ENCODE measurements at regions not wholly inside any gene's neighbourhood (a gene's known extent, or its start where the extent isn't known, plus 50 kb on each side); places are given as distances from the start of the nearest gene placed in this dataset.

DNA sequence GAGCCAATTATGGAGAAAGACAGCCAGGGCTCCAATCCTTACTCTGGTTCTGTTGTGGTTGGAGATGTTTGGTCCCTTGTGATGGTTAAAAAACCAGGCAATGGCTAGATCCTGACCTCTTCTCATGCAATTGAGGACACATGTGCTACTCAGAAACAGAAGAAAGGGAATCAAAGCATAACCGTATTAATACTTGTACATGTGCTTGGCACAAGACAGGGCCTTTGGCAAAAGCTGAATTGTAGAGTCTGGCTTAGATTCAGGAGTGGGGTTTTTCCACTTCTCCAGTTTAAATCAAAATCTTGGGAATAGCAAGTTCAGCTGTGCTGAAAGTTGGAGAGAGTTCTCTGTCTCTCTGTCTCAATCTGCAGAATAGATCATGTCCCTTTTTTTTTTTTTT, 80.1 kb upstream of the E2F8 start:
- no peak for DNase-seq

DNA sequence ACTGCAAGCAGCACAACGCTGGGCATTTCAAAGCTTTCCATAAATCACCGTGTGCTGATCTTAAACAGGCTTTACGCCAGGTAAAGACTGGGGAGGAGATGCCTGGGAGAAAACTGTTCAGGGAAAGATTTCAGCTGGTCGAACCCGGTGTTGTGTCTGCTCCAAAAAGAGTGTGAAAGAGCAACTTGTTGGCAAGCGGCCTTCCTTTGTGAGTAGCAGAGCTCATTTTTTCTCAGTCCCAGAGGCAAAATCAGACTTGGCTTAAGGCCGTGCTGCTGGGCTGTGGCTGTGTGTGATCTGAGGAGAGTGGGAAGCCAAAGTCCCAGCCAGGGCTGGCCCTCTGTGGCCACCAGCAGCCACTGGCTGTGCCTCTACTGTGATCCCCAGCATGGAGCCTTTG, 75.7 kb upstream of the E2F8 start:
- no peak for DNase-seq

DNA sequence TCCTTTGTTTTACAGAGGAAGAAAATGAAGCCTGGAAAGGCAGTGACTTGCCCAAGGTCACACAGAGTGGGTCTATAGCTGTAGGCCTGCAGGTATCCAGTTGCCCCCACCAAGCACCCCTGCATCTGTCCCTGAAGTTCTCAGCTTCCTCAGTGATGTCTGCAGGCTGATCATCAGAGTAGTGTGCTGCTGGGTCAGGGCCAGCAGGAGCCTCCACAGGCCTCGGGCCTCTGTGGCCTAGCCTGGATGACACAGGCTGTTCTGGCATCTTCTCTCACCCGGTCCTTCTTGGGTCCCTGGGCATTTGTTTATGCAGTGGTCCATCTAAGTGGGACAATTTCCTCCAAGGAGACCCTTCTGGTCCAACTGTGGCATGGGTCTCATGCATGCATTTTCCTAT, 74.8 kb upstream of the E2F8 start:
- no peak for DNase-seq

DNA sequence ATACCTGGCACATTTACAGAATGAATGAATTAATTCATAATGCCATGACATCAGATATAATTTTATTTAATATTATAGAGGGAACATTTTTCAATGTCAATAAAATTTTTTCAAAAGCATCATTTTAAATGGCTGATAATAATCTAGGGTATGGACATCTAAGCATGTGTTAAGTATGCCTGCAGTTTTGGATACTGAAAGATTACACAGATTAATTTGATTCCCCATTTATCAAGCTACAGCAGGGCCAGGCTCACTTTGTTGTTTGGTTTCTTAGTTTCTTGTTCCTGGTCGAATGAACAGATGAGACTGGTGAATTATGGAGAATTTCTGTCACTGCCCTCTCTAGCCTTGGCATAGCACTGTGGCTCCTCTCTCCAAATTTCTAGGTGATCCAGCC, 72.4 kb upstream of the E2F8 start:
- no peak for DNase-seq

DNA sequence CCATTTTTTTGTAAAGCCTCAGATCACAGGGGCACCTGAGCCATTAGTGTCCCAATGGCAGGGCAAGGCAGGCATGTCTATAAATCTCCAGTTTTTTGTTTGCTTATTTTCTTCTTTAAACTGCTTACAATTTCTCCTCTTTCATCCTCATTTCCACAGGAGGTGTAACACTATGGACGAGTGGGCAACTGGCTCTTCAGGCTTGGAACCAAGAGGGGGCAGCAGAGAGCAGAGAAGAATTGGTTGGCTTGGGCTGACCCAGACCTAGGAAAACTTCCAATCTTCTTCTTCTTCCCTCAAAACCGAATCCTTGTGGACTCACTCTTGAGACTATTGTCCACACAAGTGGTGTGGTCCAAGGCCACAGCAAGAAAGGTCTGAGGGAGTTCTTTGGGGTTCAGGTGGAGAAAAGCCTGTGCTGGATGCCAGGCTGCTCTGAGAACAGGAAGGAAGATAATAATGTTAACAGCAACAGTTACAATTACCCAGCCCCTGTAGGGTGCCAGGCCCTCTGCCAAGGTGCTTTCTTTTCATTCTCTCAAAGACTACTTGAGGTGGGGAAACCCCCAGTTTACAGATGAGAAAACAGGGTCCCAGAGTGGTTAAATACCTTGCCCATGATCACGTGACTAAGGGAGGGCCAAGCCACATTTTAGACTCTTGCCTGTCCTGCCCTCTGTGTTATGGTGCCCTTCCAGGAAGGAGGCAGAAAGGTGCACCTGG, 70.7 kb upstream of the E2F8 start:
- DNase-seq: peak; percentile 22

DNA sequence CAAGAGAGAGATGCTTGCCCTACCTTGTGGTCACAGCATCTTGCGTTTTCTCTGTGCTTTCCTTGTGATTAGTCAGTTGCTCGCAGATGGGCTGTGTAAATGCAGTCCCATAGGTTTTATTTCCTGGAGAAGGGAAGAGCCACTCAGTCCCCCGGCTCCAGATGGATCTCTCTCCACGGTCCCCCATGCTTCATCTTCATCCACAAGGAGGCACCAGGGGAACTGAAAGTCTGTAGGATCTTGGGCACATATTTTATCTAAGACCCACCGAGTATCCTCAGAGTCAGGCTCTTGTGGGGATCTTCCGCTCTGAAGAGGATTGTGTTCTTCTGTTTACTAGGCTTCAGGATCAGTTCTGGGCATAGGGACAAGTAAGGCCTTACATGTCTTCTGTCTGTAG, 66.8 kb upstream of the E2F8 start:
- DNase-seq: no peak

DNA sequence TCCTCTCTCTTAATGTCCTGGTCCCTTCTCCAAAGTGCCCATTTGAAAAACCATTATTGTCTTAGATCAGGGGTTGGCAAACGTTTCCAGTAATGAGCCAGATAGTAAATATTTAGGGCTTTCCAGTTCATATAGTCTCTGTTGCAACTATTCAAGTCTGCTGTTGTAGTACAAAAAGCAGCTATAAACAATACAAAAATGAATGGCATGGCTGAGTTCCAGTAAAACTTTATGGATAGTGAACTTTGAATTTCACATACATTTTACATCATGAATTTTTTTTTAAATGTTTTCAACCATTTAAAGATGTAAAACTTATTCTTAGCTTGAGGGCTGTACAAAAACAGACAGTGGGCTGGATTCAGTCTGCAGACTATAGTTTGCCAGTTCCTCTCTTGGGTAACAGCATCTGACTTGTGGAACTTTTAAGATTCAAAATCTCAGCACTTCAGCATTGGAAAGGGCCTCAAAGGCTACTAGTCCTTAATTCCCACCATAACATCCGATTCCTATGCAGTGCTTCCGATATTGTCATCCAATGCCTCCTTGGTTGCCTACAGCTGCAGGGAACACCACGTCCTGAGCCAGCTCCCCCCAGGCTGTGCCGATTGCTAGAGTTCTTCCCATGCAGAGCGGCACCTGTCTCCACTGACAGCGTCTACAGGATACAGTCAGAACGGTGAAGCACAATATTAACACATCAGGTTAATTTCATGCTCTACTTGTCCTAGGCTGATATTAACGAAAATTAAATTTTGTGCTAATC, 65.6 kb upstream of the E2F8 start:
- DNase-seq: no peak

DNA sequence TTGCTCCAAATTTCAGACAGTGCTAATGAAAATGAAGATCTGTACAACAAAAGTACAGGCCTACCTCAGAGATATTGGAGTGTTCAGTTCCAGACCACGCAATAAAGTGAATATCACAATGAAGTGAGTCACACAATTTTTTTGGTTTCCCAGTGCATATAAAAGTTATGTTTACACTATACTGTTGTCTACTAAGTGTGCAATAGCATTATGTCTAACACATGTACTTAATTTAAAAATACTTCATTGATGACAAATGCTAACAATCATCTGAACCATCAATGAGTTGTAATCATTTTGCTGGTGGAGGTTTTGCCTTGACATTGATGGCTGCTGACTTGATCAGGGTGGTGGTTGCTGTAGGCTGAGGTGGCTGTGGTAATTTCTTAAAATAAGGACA, 60.6 kb upstream of the E2F8 start:
- DNase-seq: no peak

DNA sequence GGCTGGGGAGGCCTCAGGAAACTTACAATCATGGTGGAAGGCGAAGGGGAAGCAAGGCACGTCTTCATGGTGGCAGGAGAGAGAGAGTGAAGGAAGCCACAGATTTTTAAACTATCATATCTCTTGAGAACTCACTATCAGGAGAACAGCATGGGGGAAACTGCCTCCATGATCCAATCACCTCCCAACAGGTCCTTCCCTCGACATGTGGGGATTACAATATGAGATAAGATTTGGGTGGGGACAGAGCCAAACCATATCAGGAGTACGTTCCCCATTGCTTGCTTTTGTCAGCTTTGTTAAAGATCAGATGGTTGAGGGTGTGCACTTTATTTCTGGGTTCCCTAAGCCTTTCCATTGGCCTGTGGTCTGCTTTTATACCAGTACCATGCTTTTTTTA, 53.7 kb upstream of the E2F8 start:
- DNase-seq: no peak

DNA sequence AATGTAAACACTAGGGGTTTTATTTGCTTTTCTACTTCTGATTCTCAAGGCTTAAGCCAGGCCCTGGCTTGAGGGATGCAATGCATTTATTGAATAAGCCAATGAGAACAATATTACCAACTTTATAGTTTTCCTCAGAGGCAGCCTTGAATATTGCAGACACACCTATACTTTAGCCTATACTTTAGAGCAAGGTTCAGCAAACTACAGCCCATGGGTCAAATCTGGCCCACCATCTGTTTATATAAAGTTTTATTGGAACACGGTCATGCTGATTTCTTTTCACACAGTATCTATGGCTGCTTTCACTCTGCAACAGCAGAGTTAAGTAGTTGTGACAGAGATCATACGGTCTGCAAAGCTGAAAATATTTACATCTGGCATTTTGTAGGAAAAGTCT, 50.3 kb upstream of the E2F8 start:
- DNase-seq: no peak
